SIG-M5 (cell line): ENCODE measurements at regions not wholly inside any gene's neighbourhood (a gene's known extent, or its start where the extent isn't known, plus 50 kb on each side); places are given as distances from the start of the nearest gene placed in this dataset.

Experiments used
- DNase-seq: peaks from one replicate; lab custom pipeline; 2025; lab: John Stamatoyannopoulos, UW

- DNase-seq, result no peak
Observed at GRCh38 chr2:203789618-203790017, 78.0 kb upstream of the CTLA4 start.

DNA sequence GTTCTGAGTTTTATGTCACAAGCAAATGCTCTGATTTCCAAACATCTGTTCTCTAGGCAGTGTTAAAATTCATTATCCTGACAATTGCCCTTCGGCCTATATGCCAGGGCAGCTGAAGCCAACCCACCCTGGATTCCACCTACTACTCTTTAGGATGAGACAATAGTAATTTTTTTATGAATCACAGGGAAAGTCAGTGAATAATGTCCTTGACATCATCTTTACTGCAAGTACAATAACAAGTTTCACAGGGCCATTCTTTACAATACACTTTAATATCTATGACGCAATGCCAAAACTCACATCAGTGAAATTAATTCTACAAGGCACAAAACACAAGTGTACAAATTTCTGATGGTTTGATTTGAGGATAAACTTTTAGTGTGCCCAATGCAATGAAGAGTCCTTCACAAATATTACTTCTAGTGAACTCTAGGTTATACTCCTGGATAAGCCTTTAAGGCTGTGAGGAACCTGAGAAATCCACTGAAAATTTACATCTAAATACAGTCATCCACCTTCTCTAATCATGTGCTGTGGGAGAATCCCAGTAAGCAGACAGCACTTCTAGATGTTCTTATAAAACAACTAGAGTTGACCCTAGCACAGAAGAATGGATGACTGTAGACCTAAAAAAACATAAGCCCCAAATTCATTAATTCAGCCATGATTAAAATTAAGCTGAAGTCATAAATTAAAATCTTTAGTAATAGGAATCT, 77.3 kb upstream of the CTLA4 start:
- DNase-seq, result no peak

DNA sequence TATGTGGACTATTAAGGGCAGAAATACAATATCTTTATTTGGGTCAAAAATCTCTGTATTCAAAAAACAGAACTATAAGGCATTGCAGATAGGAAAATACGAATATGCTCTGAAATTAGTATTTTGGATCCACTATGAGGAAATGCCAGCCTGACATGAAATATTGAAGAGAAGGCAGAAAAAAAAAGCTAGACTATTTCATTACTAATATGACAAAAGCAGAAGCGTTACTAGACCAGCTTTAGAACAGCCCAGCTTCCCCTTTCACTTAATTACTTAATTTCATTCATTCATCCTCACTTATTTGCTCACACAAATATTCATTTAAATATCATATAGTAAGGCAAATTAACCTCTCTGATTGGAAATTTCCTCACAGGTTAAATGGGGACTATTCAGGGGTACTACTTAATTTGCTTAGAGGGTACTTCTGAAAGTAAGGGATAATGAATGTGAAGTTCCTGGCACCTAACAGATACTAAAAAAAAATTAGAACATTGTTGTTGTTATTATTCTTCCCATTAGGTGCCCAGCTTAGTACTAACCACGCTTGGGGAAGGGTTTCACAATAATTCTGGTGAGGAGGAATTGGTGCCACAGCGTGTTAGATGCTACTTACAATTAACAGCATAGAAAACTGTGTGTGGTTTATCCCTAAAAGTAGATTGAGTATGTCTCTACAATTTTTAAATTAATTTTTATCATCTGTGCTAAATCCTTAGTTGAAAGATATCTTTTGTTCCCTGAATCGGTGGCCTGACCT, 71.1 kb upstream of the CTLA4 start:
- DNase-seq, result no peak

- no peak for DNase-seq
Observed at GRCh38 chr2:203797276-203797675, 70.3 kb upstream of the CTLA4 start.

DNA sequence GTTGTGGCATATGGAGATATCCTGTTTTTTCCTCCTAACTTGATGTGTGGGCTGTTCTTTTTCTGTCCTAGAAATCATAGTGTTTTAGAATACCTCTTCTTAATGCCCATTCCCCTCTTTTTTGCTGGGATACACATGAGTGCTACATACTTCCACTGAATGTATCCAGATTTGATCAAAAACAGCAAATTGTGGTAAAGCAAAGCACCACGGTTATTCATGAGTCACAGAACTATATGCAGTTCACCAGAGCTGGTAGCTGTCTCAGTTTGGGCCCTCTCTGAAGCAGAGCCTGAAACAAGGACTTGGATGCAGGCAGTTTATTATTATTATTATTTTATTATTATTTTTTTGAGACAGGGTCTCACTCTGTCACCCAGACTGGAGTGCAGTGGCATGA, 69.9 kb upstream of the CTLA4 start:
- DNase-seq, result no peak

DNA sequence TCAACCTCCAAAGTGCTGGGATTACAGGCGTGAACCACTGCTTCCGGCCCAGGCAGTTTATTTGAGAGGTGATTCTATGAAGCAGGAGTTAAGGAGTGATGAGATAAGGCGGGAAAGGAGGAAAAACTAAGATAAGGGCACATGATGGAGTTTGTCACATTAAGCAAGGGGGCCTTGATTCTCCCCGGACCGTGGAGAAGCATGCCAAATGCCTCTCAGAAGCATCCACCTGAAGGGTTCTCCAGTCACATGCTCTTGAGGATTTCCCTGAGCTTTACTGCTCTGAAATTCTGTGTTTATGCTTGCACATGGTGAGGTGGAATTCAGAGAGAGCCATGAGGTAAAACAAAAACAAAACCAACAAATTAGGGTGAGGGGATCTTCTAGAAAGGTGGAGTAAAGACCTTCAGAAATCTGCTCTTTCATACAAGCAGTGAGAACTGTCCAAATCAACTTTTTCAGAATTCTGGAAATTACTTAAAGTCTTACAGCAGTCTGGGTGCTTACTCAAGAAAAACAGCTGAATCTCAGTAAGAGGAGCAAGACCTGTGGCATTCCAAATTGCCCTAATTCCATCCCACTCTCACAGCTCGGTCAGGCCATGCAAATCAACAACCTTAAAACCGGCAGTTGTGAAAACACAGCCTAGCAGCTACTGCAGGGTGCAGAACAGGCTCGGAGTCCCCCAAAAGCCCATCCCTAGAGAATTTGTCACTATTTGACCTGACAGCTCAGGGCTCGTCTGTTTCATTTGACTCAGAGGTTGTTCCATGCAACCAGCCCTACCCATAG, 69.1 kb upstream of the CTLA4 start:
- DNase-seq, result no peak

- no peak for DNase-seq
Observed at GRCh38 chr2:203799908-203800307, 67.7 kb upstream of the CTLA4 start.

GRCh38 chr2:203800783-203801182, 66.8 kb upstream of the CTLA4 start:
- DNase-seq, result no peak

- no peak for DNase-seq
Observed at GRCh38 chr2:203802342-203803052, 65.1 kb upstream of the CTLA4 start.

- no peak for DNase-seq
Observed at GRCh38 chr2:203803053-203803429, 64.5 kb upstream of the CTLA4 start.

DNA sequence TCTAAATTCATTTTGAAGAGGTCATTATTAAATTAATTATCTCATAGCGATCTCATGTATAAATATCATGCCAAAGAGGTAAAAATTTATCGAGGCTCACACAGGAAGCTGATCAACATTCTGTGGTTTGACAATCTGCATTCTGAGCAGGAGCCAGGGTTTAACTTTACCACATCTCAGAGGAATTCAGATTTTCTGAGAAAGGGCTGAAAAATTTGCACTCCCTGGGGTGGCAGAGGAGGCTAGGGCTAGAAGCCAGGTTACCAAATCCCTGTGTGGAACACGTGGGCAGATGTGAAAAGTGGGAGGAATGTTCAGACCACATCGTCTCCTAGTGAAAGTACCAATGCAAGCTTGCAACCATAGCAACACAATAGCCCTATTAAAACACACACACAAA, 63.5 kb upstream of the CTLA4 start:
- DNase-seq, result no peak

DNA sequence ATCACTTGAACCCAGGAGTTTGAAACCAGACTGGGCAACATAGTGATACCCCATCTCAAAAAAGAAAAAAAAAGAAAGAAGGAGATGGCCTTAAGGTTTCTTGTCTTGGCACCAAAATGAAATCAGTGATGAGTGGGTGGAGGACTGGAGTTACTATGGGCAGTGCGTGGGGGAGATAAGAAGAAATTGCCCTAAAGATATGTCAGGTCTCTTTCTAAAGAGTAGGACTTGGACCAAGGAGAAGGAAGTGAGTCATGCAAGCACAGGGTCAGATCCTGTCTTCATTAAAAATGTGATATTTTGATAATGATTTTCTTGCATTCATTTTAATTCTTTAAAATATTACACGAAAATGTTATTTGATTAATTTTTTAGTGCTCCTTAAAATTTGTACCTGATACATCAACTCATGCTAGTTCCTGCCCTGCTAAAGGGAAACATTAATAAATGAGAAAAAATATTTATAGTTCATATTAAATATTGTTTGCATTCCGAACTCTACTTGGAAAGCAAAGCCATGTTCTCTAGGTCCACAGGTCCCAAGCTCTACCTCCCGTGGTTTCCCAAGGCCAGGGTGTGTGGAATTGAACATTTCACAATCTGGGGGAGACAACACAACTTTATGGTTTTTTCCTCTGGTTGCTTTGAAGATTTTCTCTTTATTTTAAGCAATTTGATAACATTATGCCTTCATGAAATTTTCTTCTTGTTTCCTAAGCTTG, 62.6 kb upstream of the CTLA4 start:
- DNase-seq, result no peak

- no peak for DNase-seq
Observed at GRCh38 chr2:203805486-203805838, 62.1 kb upstream of the CTLA4 start.

GRCh38 chr2:203806761-203807160, 60.8 kb upstream of the CTLA4 start:
- DNase-seq, result no peak

- no peak for DNase-seq
Observed at GRCh38 chr2:203808046-203808750, 59.4 kb upstream of the CTLA4 start.

GRCh38 chr2:203809084-203809521, 58.5 kb upstream of the CTLA4 start:
- no peak for DNase-seq

DNA sequence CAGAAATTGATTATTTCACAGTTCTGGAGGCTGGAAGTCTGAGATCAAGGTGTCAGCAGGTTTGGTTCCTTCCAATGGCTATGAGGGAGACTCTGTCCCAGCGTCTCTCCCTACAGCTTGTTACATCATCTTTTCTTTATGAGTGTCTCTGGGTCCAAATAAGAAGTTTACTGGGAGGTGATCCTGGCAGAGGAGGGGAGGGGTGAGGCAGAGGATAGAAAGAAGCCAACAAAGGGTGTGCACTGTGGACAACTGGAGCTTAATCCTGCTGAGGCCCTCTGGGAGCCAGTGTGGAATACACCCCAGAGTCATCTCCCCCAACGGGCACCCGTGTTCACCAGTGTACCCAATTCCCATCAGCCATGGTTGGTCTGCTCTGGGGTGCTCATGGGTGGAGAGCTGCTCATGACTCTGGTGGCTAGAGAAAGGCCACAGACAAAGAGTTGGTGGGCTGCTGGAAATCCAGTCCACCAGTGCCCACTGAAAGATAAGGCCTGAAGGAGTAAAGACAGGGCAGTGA, 57.5 kb upstream of the CTLA4 start:
- DNase-seq, result no peak

DNA sequence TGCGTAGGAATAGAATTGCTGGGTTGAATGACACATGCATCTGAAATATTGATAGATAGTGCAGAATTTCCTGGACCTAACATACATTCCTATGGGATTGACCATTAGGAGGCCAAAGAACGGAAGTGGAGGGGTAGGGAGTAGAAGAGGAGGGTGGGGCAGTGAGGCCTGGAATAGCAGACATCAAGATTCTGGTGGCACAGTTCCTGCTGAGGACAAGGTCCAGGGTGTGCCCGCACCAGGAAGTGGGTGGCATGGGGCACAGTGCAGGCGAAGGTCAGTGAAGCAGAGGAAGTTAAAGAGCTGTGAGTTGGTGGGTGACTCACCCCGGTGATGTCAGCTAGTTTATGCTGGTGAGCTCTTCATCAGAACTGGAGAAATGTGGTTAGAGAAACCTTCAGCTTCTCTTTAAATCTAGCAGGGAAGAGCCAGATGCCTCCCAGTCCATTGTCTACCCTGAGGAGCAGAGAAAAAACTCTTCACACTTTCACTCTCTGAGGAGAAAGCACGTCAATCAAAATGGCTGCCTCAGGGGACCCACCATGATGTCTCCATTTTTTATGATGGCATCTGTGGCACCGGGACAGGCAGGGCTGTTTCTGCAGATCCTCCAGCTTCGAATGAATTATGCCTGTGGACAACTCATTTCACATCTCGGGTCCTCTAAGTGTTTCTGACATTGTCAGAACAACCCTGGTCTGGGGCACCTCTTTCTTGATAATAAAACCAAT, 55.9 kb upstream of the CTLA4 start:
- peak; percentile 47 for DNase-seq

DNA sequence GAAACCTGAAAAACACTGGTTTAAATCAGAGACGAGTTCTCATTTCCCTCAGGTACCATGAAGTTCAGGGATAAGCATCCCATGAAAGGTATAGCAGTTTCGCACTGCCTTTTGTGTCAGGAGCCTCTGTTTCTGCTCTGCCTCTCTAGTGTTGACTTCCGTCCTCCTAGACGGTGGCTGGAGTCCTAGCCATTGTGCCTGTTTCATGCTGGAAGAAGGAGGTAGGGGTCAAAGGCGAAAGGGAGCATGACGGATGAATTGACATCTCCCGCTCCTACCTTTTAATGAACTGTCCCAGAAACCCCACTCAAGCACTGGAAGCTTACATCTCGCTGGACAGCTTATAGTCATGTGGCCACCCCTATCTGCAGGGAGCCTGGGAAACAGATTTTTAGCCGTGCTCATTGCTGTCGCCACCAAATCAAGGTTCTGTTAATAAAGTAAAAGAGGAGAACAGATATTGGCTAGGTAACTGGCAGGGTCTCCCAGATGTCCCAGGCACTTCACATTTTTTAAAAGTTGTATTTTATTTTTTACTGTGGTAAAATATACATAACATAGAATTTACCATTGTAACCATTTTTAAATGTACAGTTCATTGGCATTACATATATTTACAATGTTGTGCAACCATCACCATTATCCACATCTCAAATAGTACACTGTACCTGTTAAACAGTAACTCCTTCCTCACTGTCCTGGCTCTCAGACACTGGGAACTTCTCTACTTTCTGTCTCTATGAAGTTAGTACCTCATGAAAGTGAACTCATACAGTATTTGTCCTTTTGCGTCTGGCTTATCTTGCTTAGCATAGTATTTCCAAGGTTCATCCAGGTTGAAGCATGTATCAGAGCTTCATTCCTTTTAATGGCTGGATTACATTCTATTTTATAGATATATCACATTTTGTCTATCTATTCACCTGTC, 55.0 kb upstream of the CTLA4 start:
- no peak for DNase-seq
